Breast epithelium (tissue), 3 donors: ENCODE measurements at regions not wholly inside any gene's neighbourhood (a gene's known extent, or its start where the extent isn't known, plus 50 kb on each side); places are given as distances from the start of the nearest gene placed in this dataset.

ENCODE experiments used
- CTCF ChIP-seq, 3 donors: fragments of 450-650 bp; IDR thresholded peaks; one replicate each; pipeline ENCODE4 v1.5.1; 2016 to 2017; ENCODE audit warnings: antibody characterized with exemption in 3 of 3, mild to moderate bottlenecking in 3 of 3, moderate library complexity in 3 of 3
- POLR2A ChIP-seq: fragments of 450-650 bp; IDR thresholded peaks from one replicate; pipeline ENCODE4 v1.6.1; 2016; ENCODE audit warnings: antibody characterized with exemption, mild to moderate bottlenecking, moderate library complexity

- TF ChIP-seq CTCF (IDR thresholded peaks at IDR 0.05) (no peak), POLR2A (no peak)
Observed at GRCh38 chr3:103953796-103954195, 1412.9 kb upstream of the ALCAM start.
